A549 (cell line): ENCODE measurements at regions not wholly inside any gene's neighbourhood (a gene's known extent, or its start where the extent isn't known, plus 50 kb on each side); places are given as distances from the start of the nearest gene placed in this dataset.

Experiments
- ATAC-seq, 2 experiments: fragments of 200-7000 bp in 1 of 2; fragments of >200 bp in 1 of 2; cut with Nextera tagmentation in 1 of 2; cut with Tn5 transposase in 1 of 2; 3 replicates each; pipeline versions ENCODE4 v1.8.0 to v1.9.1; 2018 to 2020; ENCODE audit warnings: mild to moderate bottlenecking in 1 of 2, moderate library complexity in 1 of 2
- CTCF ChIA-PET: fragments of 300-600 bp; sonication (Branson Sonifier 250); formaldehyde crosslinking; extraction: SDS; loops from one replicate; lab custom pipeline; 2021; ENCODE audit warnings: antibody characterized with exemption, inconsistent platforms; lab: Yijun Ruan, JAX
- POLR2A ChIA-PET: fragments of 350-600 bp; formaldehyde crosslinking; extraction: SDS; loops from one replicate; lab custom pipeline; 2021; ENCODE audit warnings: antibody characterized with exemption, inconsistent platforms; lab: Yijun Ruan, JAX
- DNase-seq, 2 experiments: peaks; one replicate each; pipeline versions ENCODE4 v3.0.0 to v3.0.0-alpha.2; 2011 to 2016; ENCODE audit warnings: low read depth in 1 of 2, low spot score in 1 of 2
- FAIRE-seq: peaks from 2 replicates; lab custom pipeline; 2011; peaks lifted over from hg19 to GRCh38; lab: Jason Lieb, UNC
- H3K27ac ChIP-seq, 2 experiments: fragments of >200 bp; sonication (Bioruptor Twin); formaldehyde crosslinking; 3 replicates each; pipeline ENCODE4 v1.5.1; 2016 to 2017
- H3K4me1 ChIP-seq: fragments of >200 bp; sonication (Bioruptor Twin); formaldehyde crosslinking; 3 replicates; pipeline ENCODE4 v1.6.1; 2016
- H3K4me2 ChIP-seq: fragments of >200 bp; sonication (Bioruptor Twin); formaldehyde crosslinking; 3 replicates; pipeline ENCODE4 v1.6.1; 2016
- H3K4me3 ChIP-seq: fragments of >200 bp; sonication (Bioruptor Twin); formaldehyde crosslinking; 3 replicates; pipeline ENCODE4 v1.5.1; 2016
- H3K9me3 ChIP-seq: fragments of >200 bp; sonication (Bioruptor Twin); formaldehyde crosslinking; 3 replicates; pipeline ENCODE4 v1.6.1; 2016
- CBX8 ChIP-seq: fragments of 200-600 bp; sonication (generic); IDR thresholded peaks from 2 replicates; pipeline ENCODE4 v1.6.1; 2016
- CTCF ChIP-seq: fragments of >200 bp; sonication (Bioruptor Twin); formaldehyde crosslinking; IDR thresholded peaks from 3 replicates; pipeline ENCODE4 v1.5.1; 2016
- ELK1 ChIP-seq: fragments of 150-350 bp; IDR thresholded peaks from 2 replicates; pipeline ENCODE4 v1.6.1; 2014; ENCODE audit warnings: low read depth, mild to moderate bottlenecking, low read length
- EP300 ChIP-seq, 2 experiments: fragments of >200 bp; sonication (Bioruptor Twin); formaldehyde crosslinking; IDR thresholded peaks; 2 replicates in 1 of 2; 3 replicates in 1 of 2; pipeline ENCODE4 v1.6.1; 2016 to 2017
- FOXS1 ChIP-seq: fragments of 250-450 bp; sonication (Bioruptor Pico); IDR thresholded peaks from 2 replicates; pipeline ENCODE4 v1.5.0; 2020; ENCODE audit warnings: mild to moderate bottlenecking, moderate library complexity
- HES2 ChIP-seq: fragments of >200 bp; sonication (Bioruptor Twin); formaldehyde crosslinking; IDR thresholded peaks from 2 replicates; pipeline ENCODE4 v1.6.1; 2016
- HEYL ChIP-seq: fragments of 250-450 bp; sonication (Bioruptor Pico); IDR thresholded peaks from 2 replicates; pipeline ENCODE4 v1.8.0; 2021; ENCODE audit warnings: mild to moderate bottlenecking, moderate library complexity
- HOXA7 ChIP-seq: fragments of 250-450 bp; sonication (Bioruptor Pico); IDR thresholded peaks from 2 replicates; pipeline ENCODE4 v1.5.0; 2020; ENCODE audit warnings: mild to moderate bottlenecking, moderate library complexity
- HOXB13 ChIP-seq: fragments of 250-450 bp; sonication (Bioruptor Pico); IDR thresholded peaks from 2 replicates; pipeline ENCODE4 v1.5.0; 2020; ENCODE audit warnings: low read depth, mild to moderate bottlenecking, moderate library complexity
- HOXB5 ChIP-seq: fragments of 250-450 bp; sonication (Bioruptor Pico); IDR thresholded peaks from 2 replicates; pipeline ENCODE4 v1.5.0; 2020; ENCODE audit warnings: mild to moderate bottlenecking, moderate library complexity
- KDM1A ChIP-seq: fragments of 200-600 bp; sonication (generic); IDR thresholded peaks from 2 replicates; pipeline ENCODE4 v1.6.1; 2016; ENCODE audit warnings: low read depth, mild to moderate bottlenecking
- KDM5A ChIP-seq: fragments of 200-600 bp; sonication (generic); IDR thresholded peaks from 2 replicates; pipeline ENCODE4 v1.6.1; 2016; ENCODE audit warnings: antibody characterized with exemption, mild to moderate bottlenecking
- MYC ChIP-seq: IDR thresholded peaks from 2 replicates; pipeline ENCODE4 v1.6.1; 2012; ENCODE audit warnings: mild to moderate bottlenecking, inconsistent platforms, low read length, improper control_type of control experiment, borderline replicate concordance
- NPAS2 ChIP-seq: fragments of 250-450 bp; sonication (Bioruptor Pico); IDR thresholded peaks from 2 replicates; pipeline ENCODE4 v1.8.0; 2022; ENCODE audit warnings: mild to moderate bottlenecking, moderate library complexity, borderline replicate concordance
- NR3C1 ChIP-seq: fragments of >200 bp; sonication (Bioruptor Twin); formaldehyde crosslinking; IDR thresholded peaks from 3 replicates; pipeline ENCODE4 v1.6.1; 2017
- PHF8 ChIP-seq: fragments of 200-600 bp; sonication (generic); IDR thresholded peaks from 2 replicates; pipeline ENCODE4 v1.6.1; 2016; ENCODE audit warnings: low read depth, mild to moderate bottlenecking, antibody characterized with exemption, moderate library complexity, borderline replicate concordance
- POLR2A ChIP-seq: IDR thresholded peaks from 2 replicates; pipeline ENCODE4 v1.6.1; 2012; ENCODE audit warnings: mild to moderate bottlenecking, low read length
- POLR2AphosphoS2 ChIP-seq: conservative IDR thresholded peaks from 2 replicates; pipeline ENCODE4 v1.6.1; 2012; ENCODE audit warnings: low read length, improper control_type of control experiment, inconsistent platforms
- RAD21 ChIP-seq, 2 experiments: fragments of >200 bp in 1 of 2; sonication (Bioruptor Twin) in 1 of 2; formaldehyde crosslinking in 1 of 2; IDR thresholded peaks in 1 of 2; conservative IDR thresholded peaks in 1 of 2; 2 replicates in 1 of 2; 3 replicates in 1 of 2; pipeline ENCODE4 v1.6.1; 2012 to 2018; ENCODE audit warnings: inconsistent platforms in 1 of 2
- SMC3 ChIP-seq: fragments of >200 bp; sonication (Bioruptor Twin); formaldehyde crosslinking; IDR thresholded peaks from 3 replicates; pipeline ENCODE4 v1.6.1; 2018; ENCODE audit warnings: inconsistent platforms
- USF2 ChIP-seq: fragments of 450-650 bp; IDR thresholded peaks from 2 replicates; pipeline ENCODE4 v1.6.1; 2014; ENCODE audit warnings: antibody characterized with exemption
- WGBS: methylation state at CpG from one replicate; pipeline ENCODE4 v1.1.6; 2017; ENCODE audit errors: missing lambda C conversion rate; 5-methylcytosine and 5-hydroxymethylcytosine counted together

GRCh38 chrX:110450050-110450449 lies 91.4 kb downstream of the RTL9 start:
- H3K27ac ChIP-seq: no peak overlapping the region
- no peaks in the 10 kb centered on the region for H3K4me1 ChIP-seq
- H3K4me2 ChIP-seq: no peak overlapping the region
- no peaks in the 10 kb centered on the region for H3K9me3 ChIP-seq
- TF ChIP-seq ELK1: no peak
- no peak for TF ChIP-seq PHF8
- TF ChIP-seq CBX8: no peak
- TF ChIP-seq POLR2A: no peak
- TF ChIP-seq SMC3: peak; percentile 71
- no peak for TF ChIP-seq KDM1A
- no peak for TF ChIP-seq FOXS1
- TF ChIP-seq MYC: no peak
- peak; percentile 78 to 82 for TF ChIP-seq RAD21 (conservative IDR thresholded peaks at IDR 0.05 in 1 of 2, IDR thresholded peaks at IDR 0.05 in 1 of 2)
- TF ChIP-seq NR3C1: no peak
- no peak for TF ChIP-seq NPAS2 (CRISPR knock-in tag)
- peak; percentile 63 for TF ChIP-seq CTCF
- no peak for TF ChIP-seq USF2
- TF ChIP-seq HOXB13: no peak
- no peak for TF ChIP-seq HES2
- 0% methylated on average over 4 of the region's 4 CpGs for WGBS
- peak; percentile 98 for FAIRE-seq
- H3K4me3 ChIP-seq: no peak overlapping the region
- DNase-seq: peak; percentile 43 to 55
- peak; percentile 87 to 98 for ATAC-seq
- ChIA-PET CTCF (interaction anchor here (1.0 to 3.4 kb wide), 7 partner anchors 10 to 794 kb away, joined by 3 to 19 read pairs (median 4); no protein-coding TSS in a partner anchor), POLR2A (no interaction called here)

- no peak overlapping the region for H3K4me3 ChIP-seq
- WGBS: 20% methylated on average over 7 of the region's 7 CpGs
- no peaks in the 10 kb centered on the region for H3K9me3 ChIP-seq
- POLR2A ChIA-PET: no interaction called here
- ATAC-seq: no peak
- H3K27ac ChIP-seq: no peak overlapping the region
- FAIRE-seq: no peak
- CTCF ChIA-PET: no interaction called here
- no peaks in the 10 kb centered on the region for H3K4me1 ChIP-seq
- TF ChIP-seq HOXB5 (CRISPR knock-in tag) (no peak), USF2 (no peak), HEYL (no peak), POLR2AphosphoS2 (no peak), HOXA7 (CRISPR knock-in tag) (no peak), KDM5A (no peak), CBX8 (no peak)
- H3K4me2 ChIP-seq: no peak overlapping the region
- DNase-seq: no peak
These were observed 95.7 kb downstream of the RTL9 start for GRCh38 chrX:110454336-110454735.

GRCh38 chrX:110462957-110463356 lies 104.3 kb downstream of the RTL9 start:
- TF ChIP-seq RAD21 (conservative IDR thresholded peaks at IDR 0.05 in 1 of 2, IDR thresholded peaks at IDR 0.05 in 1 of 2) (peak in 1 of 2 experiments; percentile 19; a peak in 2 of 5 replicates), CTCF (0 out of 3 replicates have a peak, but pooled peaks have one; percentile 7), USF2 (no peak), EP300 (IDR thresholded peaks at IDR 0.05) (no peak)
- ChIA-PET CTCF (interaction anchor here (1.3 to 1.4 kb wide), 2 partner anchors 384 to 781 kb away, joined by 3 to 4 read pairs; no protein-coding TSS in a partner anchor), POLR2A (no interaction called here)
- Histone ChIP-seq H3K4me2 (no peak overlapping the region), H3K4me3 (no peak overlapping the region), H3K9me3 (no peaks in the 10 kb centered on the region), H3K4me1 (no peaks in the 10 kb centered on the region), H3K27ac (no peak overlapping the region)
- ATAC-seq: no peak
- FAIRE-seq: no peak
- DNase-seq: no peak
